ENCODE measurements at regions not wholly inside any gene's neighbourhood (a gene's known extent, or its start where the extent isn't known, plus 50 kb on each side); places are given as distances from the start of the nearest gene placed in this dataset.

GRCh38 chr5:27257696-27258095 lies 219.3 kb upstream of the CDH9 start:
- no peak overlapping the region for H3K27ac ChIP-seq (ENCODE audit: low read length)
- H3K4me3 ChIP-seq (ENCODE audit: low read depth in 1 of 2, low read length in 2 of 2), result no peak overlapping the region

GRCh38 chr5:27252911-27253310 lies 214.5 kb upstream of the CDH9 start:
- Histone ChIP-seq H3K27ac (ENCODE audit: low read length) (no peak overlapping the region), H3K4me3 (ENCODE audit: low read depth in 1 of 2, low read length in 2 of 2) (no peak overlapping the region), H3K9me3 (ENCODE audit: control insufficient read depth in 1 of 2, low read length in 2 of 2) (peaks cover 0 to 3% of the 10 kb centered on the region in 2 donors), H3K36me3 (ENCODE audit: control insufficient read depth in 1 of 2, insufficient read depth in 2 of 2, low read length in 2 of 2) (no peaks in the 10 kb centered on the region), H3K4me1 (ENCODE audit: control insufficient read depth in 1 of 2, insufficient read depth in 2 of 2, low read length in 2 of 2) (no peaks in the 10 kb centered on the region), H3K27me3 (ENCODE audit: low read depth, low read length) (no peaks in the 10 kb centered on the region)

More at GRCh38 chr5:27257696-27258095, 219.3 kb upstream of the CDH9 start:
- H3K27me3 ChIP-seq (ENCODE audit: low read depth, low read length), result no peaks in the 10 kb centered on the region
- no peaks in the 10 kb centered on the region for H3K4me1 ChIP-seq (ENCODE audit: control insufficient read depth in 1 of 2, insufficient read depth in 2 of 2, low read length in 2 of 2)
- H3K9me3 ChIP-seq (ENCODE audit: control insufficient read depth in 1 of 2, low read length in 2 of 2), result peaks cover 0 to 3% of the 10 kb centered on the region in 2 donors
- no peaks in the 10 kb centered on the region for H3K36me3 ChIP-seq (ENCODE audit: control insufficient read depth in 1 of 2, insufficient read depth in 2 of 2, low read length in 2 of 2)

- H3K9me3 ChIP-seq (ENCODE audit: control insufficient read depth in 1 of 2, low read length in 2 of 2), result no peaks in the 10 kb centered on the region
- no peak overlapping the region for H3K27ac ChIP-seq (ENCODE audit: low read length)
- H3K36me3 ChIP-seq (ENCODE audit: control insufficient read depth in 1 of 2, insufficient read depth in 2 of 2, low read length in 2 of 2), result no peaks in the 10 kb centered on the region
- no peak overlapping the region for H3K4me3 ChIP-seq (ENCODE audit: low read depth in 1 of 2, low read length in 2 of 2)
- no peaks in the 10 kb centered on the region for H3K4me1 ChIP-seq (ENCODE audit: control insufficient read depth in 1 of 2, insufficient read depth in 2 of 2, low read length in 2 of 2)
- no peaks in the 10 kb centered on the region for H3K27me3 ChIP-seq (ENCODE audit: low read depth, low read length)
Observed at GRCh38 chr5:27242258-27242626, 203.9 kb upstream of the CDH9 start.

GRCh38 chr5:27241564-27242257 lies 203.3 kb upstream of the CDH9 start:
- H3K36me3 ChIP-seq (ENCODE audit: control insufficient read depth in 1 of 2, insufficient read depth in 2 of 2, low read length in 2 of 2), result no peaks in the 10 kb centered on the region

GRCh38 chr5:27240791-27241190 lies 202.4 kb upstream of the CDH9 start:
- no peaks in the 10 kb centered on the region for H3K36me3 ChIP-seq (ENCODE audit: control insufficient read depth in 1 of 2, insufficient read depth in 2 of 2, low read length in 2 of 2)

More at GRCh38 chr5:27241564-27242257, 203.3 kb upstream of the CDH9 start:
- Histone ChIP-seq H3K4me1 (ENCODE audit: control insufficient read depth in 1 of 2, insufficient read depth in 2 of 2, low read length in 2 of 2) (no peaks in the 10 kb centered on the region), H3K27ac (ENCODE audit: low read length) (no peak overlapping the region), H3K27me3 (ENCODE audit: low read depth, low read length) (no peaks in the 10 kb centered on the region), H3K9me3 (ENCODE audit: control insufficient read depth in 1 of 2, low read length in 2 of 2) (no peaks in the 10 kb centered on the region), H3K4me3 (ENCODE audit: low read depth in 1 of 2, low read length in 2 of 2) (no peak overlapping the region)

GRCh38 chr5:27234916-27235315 lies 196.5 kb upstream of the CDH9 start:
- Histone ChIP-seq H3K27ac (ENCODE audit: low read length) (no peak overlapping the region), H3K9me3 (ENCODE audit: control insufficient read depth in 1 of 2, low read length in 2 of 2) (no peaks in the 10 kb centered on the region), H3K36me3 (ENCODE audit: control insufficient read depth in 1 of 2, insufficient read depth in 2 of 2, low read length in 2 of 2) (no peaks in the 10 kb centered on the region), H3K4me3 (ENCODE audit: low read depth in 1 of 2, low read length in 2 of 2) (no peak overlapping the region), H3K4me1 (ENCODE audit: control insufficient read depth in 1 of 2, insufficient read depth in 2 of 2, low read length in 2 of 2) (no peaks in the 10 kb centered on the region), H3K27me3 (ENCODE audit: low read depth, low read length) (no peaks in the 10 kb centered on the region)

More at GRCh38 chr5:27240791-27241190, 202.4 kb upstream of the CDH9 start:
- Histone ChIP-seq H3K27ac (ENCODE audit: low read length) (no peak overlapping the region), H3K4me1 (ENCODE audit: control insufficient read depth in 1 of 2, insufficient read depth in 2 of 2, low read length in 2 of 2) (no peaks in the 10 kb centered on the region), H3K27me3 (ENCODE audit: low read depth, low read length) (no peaks in the 10 kb centered on the region), H3K4me3 (ENCODE audit: low read depth in 1 of 2, low read length in 2 of 2) (no peak overlapping the region), H3K9me3 (ENCODE audit: control insufficient read depth in 1 of 2, low read length in 2 of 2) (no peaks in the 10 kb centered on the region)

GRCh38 chr5:27221410-27221809 lies 183.0 kb upstream of the CDH9 start:
- no peaks in the 10 kb centered on the region for H3K4me1 ChIP-seq (ENCODE audit: control insufficient read depth in 1 of 2, insufficient read depth in 2 of 2, low read length in 2 of 2)
- H3K27ac ChIP-seq (ENCODE audit: low read length), result no peak overlapping the region
- peaks cover 0 to 2% of the 10 kb centered on the region in 2 donors for H3K9me3 ChIP-seq (ENCODE audit: control insufficient read depth in 1 of 2, low read length in 2 of 2)

GRCh38 chr5:27220752-27221151 lies 182.4 kb upstream of the CDH9 start:
- Histone ChIP-seq H3K4me1 (ENCODE audit: control insufficient read depth in 1 of 2, insufficient read depth in 2 of 2, low read length in 2 of 2) (no peaks in the 10 kb centered on the region), H3K9me3 (ENCODE audit: control insufficient read depth in 1 of 2, low read length in 2 of 2) (peaks cover 0 to 2% of the 10 kb centered on the region in 2 donors), H3K27me3 (ENCODE audit: low read depth, low read length) (no peaks in the 10 kb centered on the region), H3K36me3 (ENCODE audit: control insufficient read depth in 1 of 2, insufficient read depth in 2 of 2, low read length in 2 of 2) (no peaks in the 10 kb centered on the region), H3K4me3 (ENCODE audit: low read depth in 1 of 2, low read length in 2 of 2) (no peak overlapping the region), H3K27ac (ENCODE audit: low read length) (no peak overlapping the region)

More at GRCh38 chr5:27221410-27221809, 183.0 kb upstream of the CDH9 start:
- H3K4me3 ChIP-seq (ENCODE audit: low read depth in 1 of 2, low read length in 2 of 2), result no peak overlapping the region
- no peaks in the 10 kb centered on the region for H3K27me3 ChIP-seq (ENCODE audit: low read depth, low read length)
- H3K36me3 ChIP-seq (ENCODE audit: control insufficient read depth in 1 of 2, insufficient read depth in 2 of 2, low read length in 2 of 2), result no peaks in the 10 kb centered on the region

GRCh38 chr5:27217977-27218376 lies 179.6 kb upstream of the CDH9 start:
- Histone ChIP-seq H3K36me3 (ENCODE audit: control insufficient read depth in 1 of 2, insufficient read depth in 2 of 2, low read length in 2 of 2) (no peaks in the 10 kb centered on the region), H3K27ac (ENCODE audit: low read length) (no peak overlapping the region), H3K4me3 (ENCODE audit: low read depth in 1 of 2, low read length in 2 of 2) (no peak overlapping the region), H3K9me3 (ENCODE audit: control insufficient read depth in 1 of 2, low read length in 2 of 2) (peaks cover 0 to 2% of the 10 kb centered on the region in 2 donors), H3K27me3 (ENCODE audit: low read depth, low read length) (no peaks in the 10 kb centered on the region), H3K4me1 (ENCODE audit: control insufficient read depth in 1 of 2, insufficient read depth in 2 of 2, low read length in 2 of 2) (no peaks in the 10 kb centered on the region)

GRCh38 chr5:27217155-27217956 lies 179.0 kb upstream of the CDH9 start:
- no peaks in the 10 kb centered on the region for H3K4me1 ChIP-seq (ENCODE audit: control insufficient read depth in 1 of 2, insufficient read depth in 2 of 2, low read length in 2 of 2)
- H3K27me3 ChIP-seq (ENCODE audit: low read depth, low read length), result no peaks in the 10 kb centered on the region
- no peak overlapping the region for H3K4me3 ChIP-seq (ENCODE audit: low read depth in 1 of 2, low read length in 2 of 2)
- H3K27ac ChIP-seq (ENCODE audit: low read length), result no peak overlapping the region
- no peaks in the 10 kb centered on the region for H3K36me3 ChIP-seq (ENCODE audit: control insufficient read depth in 1 of 2, insufficient read depth in 2 of 2, low read length in 2 of 2)
- H3K9me3 ChIP-seq (ENCODE audit: control insufficient read depth in 1 of 2, low read length in 2 of 2), result peaks cover 0 to 2% of the 10 kb centered on the region in 2 donors

GRCh38 chr5:27216367-27216950 lies 178.1 kb upstream of the CDH9 start:
- no peak overlapping the region for H3K27ac ChIP-seq (ENCODE audit: low read length)
- H3K36me3 ChIP-seq (ENCODE audit: control insufficient read depth in 1 of 2, insufficient read depth in 2 of 2, low read length in 2 of 2), result no peaks in the 10 kb centered on the region
- no peaks in the 10 kb centered on the region for H3K4me1 ChIP-seq (ENCODE audit: control insufficient read depth in 1 of 2, insufficient read depth in 2 of 2, low read length in 2 of 2)
- H3K27me3 ChIP-seq (ENCODE audit: low read depth, low read length), result no peaks in the 10 kb centered on the region
- no peak overlapping the region for H3K4me3 ChIP-seq (ENCODE audit: low read depth in 1 of 2, low read length in 2 of 2)
- H3K9me3 ChIP-seq (ENCODE audit: control insufficient read depth in 1 of 2, low read length in 2 of 2), result peaks cover 0 to 2% of the 10 kb centered on the region in 2 donors

Data from muscle layer of duodenum (tissue), 2 donors.